D721Med (cell line): ENCODE measurements at regions not wholly inside any gene's neighbourhood (a gene's known extent, or its start where the extent isn't known, plus 50 kb on each side); places are given as distances from the start of the nearest gene placed in this dataset.

ENCODE experiments used
- DNase-seq: peaks from one replicate; pipeline ENCODE4 v3.0.0; 2011; ENCODE audit warnings: low spot score; ENCODE audit not compliant: insufficient read length
- FAIRE-seq: peaks from 2 replicates; lab custom pipeline; 2011; peaks lifted over from hg19 to GRCh38; lab: Jason Lieb, UNC
- TF ChIP-seq, protein P1 (sequence below): IDR thresholded peaks from 2 replicates; pipeline ENCODE4 v1.5.1; 2012; ENCODE audit warnings: mild to moderate bottlenecking, control low read depth; ENCODE audit not compliant: insufficient read depth; ENCODE audit errors: missing control alignments

GRCh38 chr20:1809131-1809572, 86.1 kb upstream of the SIRPA start:
- TF ChIP-seq, protein P1, sequence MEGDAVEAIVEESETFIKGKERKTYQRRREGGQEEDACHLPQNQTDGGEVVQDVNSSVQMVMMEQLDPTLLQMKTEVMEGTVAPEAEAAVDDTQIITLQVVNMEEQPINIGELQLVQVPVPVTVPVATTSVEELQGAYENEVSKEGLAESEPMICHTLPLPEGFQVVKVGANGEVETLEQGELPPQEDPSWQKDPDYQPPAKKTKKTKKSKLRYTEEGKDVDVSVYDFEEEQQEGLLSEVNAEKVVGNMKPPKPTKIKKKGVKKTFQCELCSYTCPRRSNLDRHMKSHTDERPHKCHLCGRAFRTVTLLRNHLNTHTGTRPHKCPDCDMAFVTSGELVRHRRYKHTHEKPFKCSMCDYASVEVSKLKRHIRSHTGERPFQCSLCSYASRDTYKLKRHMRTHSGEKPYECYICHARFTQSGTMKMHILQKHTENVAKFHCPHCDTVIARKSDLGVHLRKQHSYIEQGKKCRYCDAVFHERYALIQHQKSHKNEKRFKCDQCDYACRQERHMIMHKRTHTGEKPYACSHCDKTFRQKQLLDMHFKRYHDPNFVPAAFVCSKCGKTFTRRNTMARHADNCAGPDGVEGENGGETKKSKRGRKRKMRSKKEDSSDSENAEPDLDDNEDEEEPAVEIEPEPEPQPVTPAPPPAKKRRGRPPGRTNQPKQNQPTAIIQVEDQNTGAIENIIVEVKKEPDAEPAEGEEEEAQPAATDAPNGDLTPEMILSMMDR: no peak
- FAIRE-seq (no peak), DNase-seq (no peak)

DNA sequence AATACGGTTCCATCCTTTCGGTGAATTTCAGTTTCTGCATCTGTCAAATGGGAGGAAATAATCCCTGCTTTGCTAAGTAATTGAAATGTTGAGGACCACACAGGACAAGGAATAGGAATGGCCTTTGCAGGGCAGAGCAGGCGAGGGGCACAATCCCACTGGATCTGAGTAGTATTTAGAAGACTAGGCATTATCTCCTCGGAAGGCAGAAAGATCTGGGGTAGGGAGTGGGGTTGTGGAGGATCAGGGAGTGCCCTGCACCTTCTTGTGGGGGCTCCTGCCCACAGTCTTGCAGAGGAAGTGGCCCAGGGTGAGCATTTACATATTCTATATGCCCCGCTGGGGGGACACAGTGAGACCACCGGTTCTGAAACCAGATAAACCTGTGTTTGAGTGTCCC, 87.1 kb upstream of the SIRPA start:
- TF ChIP-seq, protein P1: no peak
- FAIRE-seq: no peak
- DNase-seq: no peak

GRCh38 chr20:1807394-1807793, 87.8 kb upstream of the SIRPA start:
- DNase-seq (no peak), FAIRE-seq (no peak)
- TF ChIP-seq, protein P1: no peak

DNA sequence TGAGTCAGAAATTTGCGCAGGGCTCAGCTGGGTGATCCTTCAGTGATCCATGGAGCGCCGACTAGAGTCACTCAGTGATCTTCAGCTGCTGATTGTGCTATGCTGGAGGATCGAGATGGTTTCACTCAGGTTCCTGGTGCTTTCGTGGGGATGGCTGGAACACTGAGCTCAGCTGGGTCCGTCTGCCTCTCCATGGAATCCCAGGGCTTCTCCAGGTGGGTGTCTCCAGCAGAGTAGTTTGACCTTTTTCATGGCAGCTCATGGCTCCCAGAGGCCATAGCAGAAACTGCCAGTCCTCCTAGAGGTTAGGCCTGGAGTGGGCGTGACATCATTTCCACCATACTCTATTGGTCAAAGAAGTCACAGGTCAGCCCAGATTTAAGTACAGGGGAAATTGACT, 88.8 kb upstream of the SIRPA start:
- no peak for DNase-seq
- no peak for FAIRE-seq
- TF ChIP-seq, protein P1: no peak

DNA sequence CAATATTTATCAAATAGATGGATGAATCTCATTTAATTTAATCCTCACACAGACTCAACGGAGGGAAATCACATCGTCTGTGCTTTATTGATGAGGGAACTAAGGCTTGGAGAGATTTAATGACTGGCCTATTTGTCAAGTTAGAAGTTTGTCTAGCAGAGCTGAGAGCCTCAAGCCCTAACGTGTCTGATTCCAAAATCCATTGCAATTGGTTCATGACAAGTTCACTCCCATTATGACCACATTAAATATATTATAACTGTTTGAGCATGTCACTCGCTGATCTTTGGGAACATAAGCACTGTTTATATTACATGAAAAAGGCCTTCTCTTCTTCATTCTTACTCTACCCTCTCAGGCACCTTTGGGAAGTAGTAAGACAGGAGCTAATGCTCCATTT, 89.4 kb upstream of the SIRPA start:
- DNase-seq: no peak

DNA sequence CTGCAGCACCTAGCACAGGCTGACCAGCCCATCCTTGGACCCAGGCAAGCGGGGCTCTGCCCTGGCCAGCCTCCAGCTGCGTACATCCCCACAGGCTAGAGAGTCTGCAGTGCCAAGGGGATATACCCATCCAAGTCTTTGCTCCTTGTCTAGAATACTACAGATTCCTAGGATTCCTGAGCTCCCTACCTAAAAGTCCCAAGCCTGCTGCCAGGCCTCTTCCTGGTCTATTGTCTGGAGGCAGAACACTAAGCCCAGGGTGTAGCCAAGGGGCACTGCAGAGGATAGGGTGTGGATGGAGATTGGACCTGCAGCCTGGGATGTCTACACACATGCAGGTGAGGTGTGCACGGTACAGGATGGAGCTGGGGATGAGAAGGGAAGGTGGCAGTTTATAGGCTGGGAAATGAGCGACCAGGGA, 90.0 kb upstream of the SIRPA start:
- DNase-seq (no peak), FAIRE-seq (no peak)
- TF ChIP-seq, protein P1: no peak

More for the DNA sequence above, 89.4 kb upstream of the SIRPA start:
- TF ChIP-seq, protein P1: no peak
- no peak for FAIRE-seq

DNA sequence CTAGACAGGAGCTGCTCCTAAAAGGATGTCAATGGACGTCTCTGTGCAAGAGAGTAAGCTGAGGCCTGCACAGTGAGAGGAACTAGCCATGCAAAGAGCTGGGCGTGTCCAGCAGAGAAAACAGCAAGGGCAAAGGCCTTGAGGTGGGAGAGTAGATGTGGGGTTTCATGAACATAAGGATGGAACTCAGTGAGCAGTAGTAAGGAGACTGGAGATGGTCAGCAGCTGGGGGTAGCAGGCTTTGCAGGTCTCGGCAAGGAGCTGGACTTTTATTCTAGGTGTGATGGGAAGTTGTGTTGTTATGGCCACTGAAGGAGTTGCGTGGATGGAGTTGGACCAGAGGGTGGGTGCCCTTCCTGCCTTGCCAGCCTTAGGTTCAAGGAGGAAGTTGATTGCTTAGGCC, 90.7 kb upstream of the SIRPA start:
- TF ChIP-seq, protein P1: no peak
- FAIRE-seq (no peak), DNase-seq (no peak)
